HepG2 (cell line): ENCODE measurements at regions not wholly inside any gene's neighbourhood (a gene's known extent, or its start where the extent isn't known, plus 50 kb on each side); places are given as distances from the start of the nearest gene placed in this dataset.

Source experiments
- SALL2 ChIP-seq: sonication (generic); formaldehyde crosslinking; IDR thresholded peaks from 2 replicates; pipeline ENCODE4 v1.8.1; 2023; ENCODE audit warnings: mild to moderate bottlenecking, missing genetic modification reagents, inconsistent platforms
- SP1 ChIP-seq, 2 experiments: fragments of 450-650 bp in 1 of 2; sonication (generic) in 1 of 2; formaldehyde crosslinking in 1 of 2; IDR thresholded peaks; 2 replicates each; pipeline versions ENCODE4 v1.4.0 to v1.6.1; 2016 to 2020; ENCODE audit warnings: missing genetic modification reagents in 1 of 2

DNA sequence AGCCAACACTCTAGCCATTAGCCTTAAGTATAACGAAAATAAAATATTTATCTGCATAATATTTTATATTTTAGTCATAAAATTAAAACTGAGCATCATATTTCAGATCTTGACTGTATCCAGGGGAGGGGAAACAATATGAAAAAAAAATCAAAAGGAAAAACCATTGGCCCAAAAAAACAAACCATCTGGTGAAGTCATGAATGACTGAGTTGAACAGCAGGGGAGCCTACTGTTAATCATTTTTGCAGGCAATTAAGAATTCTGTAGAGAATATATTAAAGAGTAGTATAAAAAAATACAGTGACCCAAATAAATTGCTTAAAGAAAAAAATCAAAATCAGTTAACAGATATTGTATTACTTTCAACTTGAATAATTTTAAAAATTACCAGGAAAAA is 224.8 kb downstream of the C12orf50 start:
- TF ChIP-seq SALL2 (CRISPR knock-in tag) (no peak), SP1 (IDR thresholded peaks at IDR 0.05) (no peak), SP1 (CRISPR knock-in tag; IDR thresholded peaks at IDR 0.05) (no peak)
